Globus pallidus (tissue), 1 donor: ENCODE measurements at regions not wholly inside any gene's neighbourhood (a gene's known extent, or its start where the extent isn't known, plus 50 kb on each side); places are given as distances from the start of the nearest gene placed in this dataset.
"Not testable (repeated sequence)": the region's sequence is repeated elsewhere in the genome, so short reads cannot be mapped to it uniquely, and the experiment has no call there.

Experiments
- DNase-seq: peaks from one replicate; pipeline ENCODE4 v3.0.0-alpha.2; 2015; ENCODE audit warnings: low spot score

- DNase-seq = no peak
Observed at GRCh38 chrX:3184176-3184930, 143.1 kb downstream of the ARSF start.

- no peak for DNase-seq
Observed at GRCh38 chrX:3181846-3182245, 140.6 kb downstream of the ARSF start.

- DNase-seq = no peak
Observed at GRCh38 chrX:3178329-3178728, 137.1 kb downstream of the ARSF start.

GRCh38 chrX:3177851-3178250 lies 136.6 kb downstream of the ARSF start:
- no peak for DNase-seq

- DNase-seq = no peak
Observed at GRCh38 chrX:3176439-3176820, 135.2 kb downstream of the ARSF start.

GRCh38 chrX:3175659-3176438 lies 134.6 kb downstream of the ARSF start:
- no peak for DNase-seq

- not testable (repeated sequence) for DNase-seq
Observed at GRCh38 chrX:3172156-3172555, 130.9 kb downstream of the ARSF start.

GRCh38 chrX:3169421-3169820 lies 128.2 kb downstream of the ARSF start:
- DNase-seq = no peak

GRCh38 chrX:3167771-3168170 lies 126.5 kb downstream of the ARSF start:
- DNase-seq = no peak

GRCh38 chrX:3166670-3167455 lies 125.6 kb downstream of the ARSF start:
- no peak for DNase-seq

GRCh38 chrX:3165808-3166207 lies 124.5 kb downstream of the ARSF start:
- no peak for DNase-seq
